BJ (cell line): ENCODE measurements at regions not wholly inside any gene's neighbourhood (a gene's known extent, or its start where the extent isn't known, plus 50 kb on each side); places are given as distances from the start of the nearest gene placed in this dataset.

Experiments used
- CTCF ChIA-PET: fragments of 350-600 bp; formaldehyde crosslinking; extraction: SDS; loops from one replicate; lab custom pipeline; 2021; ENCODE audit warnings: antibody characterized with exemption, inconsistent platforms; lab: Yijun Ruan, JAX
- POLR2A ChIA-PET: fragments of 300-600 bp; sonication (Branson Sonifier 250); formaldehyde crosslinking; extraction: SDS; loops from one replicate; lab custom pipeline; 2021; ENCODE audit warnings: antibody characterized with exemption; lab: Charles Lee
- DNase-seq: peaks from one replicate; pipeline ENCODE4 v3.0.0-alpha.2; 2011; ENCODE audit warnings: low read depth
- H3K27me3 ChIP-seq: 2 replicates; pipeline ENCODE4 v1.6.0; 2011; ENCODE audit warnings: low read length; ENCODE audit not compliant: control insufficient read depth, insufficient read depth
- H3K36me3 ChIP-seq: 2 replicates; pipeline ENCODE4 v1.5.1; 2011; ENCODE audit warnings: low read length; ENCODE audit not compliant: control insufficient read depth, insufficient read depth
- H3K4me3 ChIP-seq: 2 replicates; pipeline ENCODE4 v1.5.1; 2011; ENCODE audit warnings: low read depth, mild to moderate bottlenecking, control low read depth, low read length
- TF ChIP-seq, protein P1 (sequence below): IDR thresholded peaks from 2 replicates; pipeline ENCODE4 v1.5.1; 2011; ENCODE audit warnings: low read depth, mild to moderate bottlenecking, control low read depth, inconsistent platforms, low read length, moderate library complexity; ENCODE audit not compliant: insufficient read depth

DNA sequence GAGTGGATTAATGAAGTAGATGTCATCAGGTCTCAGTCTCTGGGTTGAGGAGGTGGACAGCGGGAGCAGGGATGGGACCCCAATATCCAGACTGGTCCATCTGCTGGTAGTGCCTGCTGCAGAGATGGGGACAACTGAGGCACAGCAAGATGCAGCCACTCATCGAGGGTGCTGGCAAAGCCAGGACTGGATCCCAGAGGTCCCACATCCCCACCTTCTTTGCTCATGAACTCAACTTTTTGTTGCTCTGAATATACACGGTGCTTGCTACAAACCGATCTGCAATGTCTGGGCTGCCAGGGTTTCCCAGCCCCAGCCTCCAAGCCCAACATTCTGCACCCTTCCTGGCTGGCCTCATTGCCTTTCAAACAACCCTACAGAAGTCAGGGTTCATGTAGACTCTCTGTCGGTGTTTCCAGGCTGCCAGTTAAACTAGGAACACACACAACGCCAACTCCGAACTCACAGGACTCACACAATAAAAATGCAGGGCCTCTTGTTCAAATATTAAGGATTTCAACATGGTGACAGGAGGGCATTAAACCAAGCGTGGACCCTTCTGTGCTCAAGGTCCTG, 168.2 kb downstream of the MN1 start:
- no peak overlapping the region for H3K4me3 ChIP-seq
- peaks cover 4% of the 10 kb centered on the region for H3K27me3 ChIP-seq
- ChIA-PET CTCF (no interaction called here), POLR2A (no interaction called here)
- DNase-seq, result no peak
- TF ChIP-seq, protein P1, sequence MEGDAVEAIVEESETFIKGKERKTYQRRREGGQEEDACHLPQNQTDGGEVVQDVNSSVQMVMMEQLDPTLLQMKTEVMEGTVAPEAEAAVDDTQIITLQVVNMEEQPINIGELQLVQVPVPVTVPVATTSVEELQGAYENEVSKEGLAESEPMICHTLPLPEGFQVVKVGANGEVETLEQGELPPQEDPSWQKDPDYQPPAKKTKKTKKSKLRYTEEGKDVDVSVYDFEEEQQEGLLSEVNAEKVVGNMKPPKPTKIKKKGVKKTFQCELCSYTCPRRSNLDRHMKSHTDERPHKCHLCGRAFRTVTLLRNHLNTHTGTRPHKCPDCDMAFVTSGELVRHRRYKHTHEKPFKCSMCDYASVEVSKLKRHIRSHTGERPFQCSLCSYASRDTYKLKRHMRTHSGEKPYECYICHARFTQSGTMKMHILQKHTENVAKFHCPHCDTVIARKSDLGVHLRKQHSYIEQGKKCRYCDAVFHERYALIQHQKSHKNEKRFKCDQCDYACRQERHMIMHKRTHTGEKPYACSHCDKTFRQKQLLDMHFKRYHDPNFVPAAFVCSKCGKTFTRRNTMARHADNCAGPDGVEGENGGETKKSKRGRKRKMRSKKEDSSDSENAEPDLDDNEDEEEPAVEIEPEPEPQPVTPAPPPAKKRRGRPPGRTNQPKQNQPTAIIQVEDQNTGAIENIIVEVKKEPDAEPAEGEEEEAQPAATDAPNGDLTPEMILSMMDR, result no peak
- H3K36me3 ChIP-seq, result no peaks in the 10 kb centered on the region

DNA sequence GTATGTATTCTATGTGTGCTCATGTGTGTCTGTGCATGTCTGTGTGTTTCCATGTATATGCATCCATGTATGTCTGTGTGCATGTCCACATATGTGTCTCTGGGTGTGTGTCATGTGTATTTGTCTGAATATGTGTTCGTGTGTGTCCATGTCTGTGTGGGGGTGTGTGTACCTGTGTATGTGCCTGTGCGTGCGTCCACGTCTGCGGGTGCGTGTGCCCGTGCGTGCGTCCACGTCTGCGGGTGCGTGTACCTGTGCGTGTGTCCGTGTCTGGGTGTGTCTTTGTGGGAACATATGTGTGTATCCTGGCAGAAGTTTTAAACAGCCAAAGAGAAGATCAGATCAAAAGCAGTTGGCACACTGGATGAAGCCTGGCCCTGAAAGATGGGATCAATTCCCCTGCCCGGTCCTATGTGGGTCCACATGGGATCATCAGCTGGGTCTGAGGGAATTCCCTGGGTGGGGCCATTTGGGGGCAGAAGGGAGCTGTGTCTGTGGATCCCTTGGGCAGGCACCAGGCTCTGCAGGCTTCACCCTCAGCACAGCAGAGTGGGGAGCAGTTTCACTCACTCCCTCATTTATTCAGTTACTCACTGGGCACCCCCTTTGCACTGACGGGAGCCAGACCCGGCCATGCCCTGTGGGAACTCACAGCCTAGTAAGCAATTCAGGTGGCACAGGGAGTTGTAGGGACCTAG, 167.4 kb downstream of the MN1 start:
- CTCF ChIA-PET, result no interaction called here
- H3K4me3 ChIP-seq, result no peak overlapping the region

DNA sequence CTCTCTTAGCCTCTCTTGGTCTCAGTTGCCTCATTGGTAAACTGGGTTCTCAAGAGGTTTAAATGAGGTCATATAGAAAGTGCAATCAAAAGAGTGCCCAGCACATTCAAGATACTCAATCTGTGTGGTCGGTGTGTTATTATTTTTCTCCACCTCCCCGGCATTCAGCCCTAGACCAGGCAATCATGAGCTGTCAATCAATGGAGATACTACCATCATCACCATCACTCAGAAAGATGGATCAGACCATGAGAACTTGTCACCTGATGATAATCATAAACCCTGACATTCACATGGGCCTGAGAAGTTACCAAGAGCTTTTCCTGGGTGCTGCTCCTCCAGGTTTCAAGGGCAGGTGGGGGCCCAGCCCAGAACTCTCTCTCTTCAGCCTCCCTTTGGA, 166.1 kb downstream of the MN1 start:
- TF ChIP-seq, protein P1, result no peak
- Histone ChIP-seq H3K4me3 (no peak overlapping the region), H3K27me3 (peaks cover 4% of the 10 kb centered on the region), H3K36me3 (no peaks in the 10 kb centered on the region)
- POLR2A ChIA-PET, result no interaction called here
- DNase-seq, result no peak
- CTCF ChIA-PET, result interaction anchor here (1.0 kb wide), 1 partner anchor 166 kb away, joined by 3 read pairs; no protein-coding TSS in a partner anchor

More for the DNA sequence above, 167.4 kb downstream of the MN1 start:
- TF ChIP-seq, protein P1, result no peak
- H3K27me3 ChIP-seq, result peaks cover 4% of the 10 kb centered on the region
- no peaks in the 10 kb centered on the region for H3K36me3 ChIP-seq
- DNase-seq, result no peak
- POLR2A ChIA-PET, result no interaction called here

DNA sequence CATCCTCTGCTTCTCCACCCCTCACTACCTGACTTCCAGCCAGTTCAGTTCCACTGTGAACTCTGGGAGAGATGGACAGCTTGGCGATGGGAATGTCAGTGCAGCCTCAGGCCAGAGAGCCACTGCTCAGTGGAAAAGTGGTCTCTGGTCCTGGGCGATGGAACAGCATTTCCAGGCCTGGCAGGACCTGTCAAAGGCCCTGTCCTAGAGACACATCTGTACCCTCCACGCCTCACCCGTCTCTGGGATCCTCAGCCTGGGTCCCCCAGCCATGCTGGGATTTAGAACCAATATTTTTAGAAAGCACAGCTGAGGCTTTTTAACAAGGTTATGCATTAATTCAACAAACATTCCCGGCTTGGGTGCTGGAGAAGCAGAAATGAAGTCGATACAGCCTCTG, 165.7 kb downstream of the MN1 start:
- ChIA-PET POLR2A (no interaction called here), CTCF (interaction anchor here (1.0 kb wide), 1 partner anchor 166 kb away, joined by 3 read pairs; no protein-coding TSS in a partner anchor)
- TF ChIP-seq, protein P1, result no peak
- no peak for DNase-seq
- H3K36me3 ChIP-seq, result no peaks in the 10 kb centered on the region
- no peak overlapping the region for H3K4me3 ChIP-seq
- peaks cover 4% of the 10 kb centered on the region for H3K27me3 ChIP-seq

DNA sequence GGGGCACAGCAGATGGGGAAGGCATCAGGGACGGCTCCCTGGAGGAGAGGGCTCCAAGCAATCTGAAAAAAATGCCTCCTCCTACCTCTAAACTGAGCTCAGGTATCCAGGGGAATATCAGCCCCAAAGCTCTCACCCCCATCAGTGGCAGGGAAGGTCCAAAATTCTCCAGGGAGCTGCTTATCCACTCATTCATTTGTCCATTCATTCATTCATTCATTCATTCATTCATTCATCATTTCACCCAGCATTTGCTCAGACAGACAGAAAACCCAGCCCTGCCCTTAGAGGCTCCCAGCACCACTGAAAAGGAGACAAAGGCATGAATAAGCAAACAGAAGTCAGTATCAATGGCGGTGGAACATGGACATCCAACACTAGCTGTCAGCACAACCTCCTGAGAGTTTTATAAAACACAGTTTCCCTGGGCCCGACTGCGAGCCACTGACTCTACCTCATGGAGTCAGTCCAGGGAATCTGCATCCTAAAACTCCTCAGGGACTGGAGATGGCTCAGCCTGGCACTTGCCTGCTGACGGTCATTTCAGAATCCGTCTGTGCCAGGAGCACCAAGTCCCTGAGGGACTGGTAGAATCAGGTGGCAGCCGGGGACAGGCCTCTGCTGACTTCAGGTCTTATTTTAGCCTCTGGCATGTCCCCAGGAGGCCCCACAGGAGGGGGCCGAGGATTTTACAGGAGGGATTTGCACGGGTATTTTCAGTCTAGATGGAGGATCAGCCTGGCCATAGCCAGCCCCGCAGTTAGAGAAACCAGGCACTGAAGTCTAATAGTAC, 164.6 kb downstream of the MN1 start:
- TF ChIP-seq, protein P1, result no peak
- H3K27me3 ChIP-seq, result peaks cover 4% of the 10 kb centered on the region
- DNase-seq, result no peak
- H3K36me3 ChIP-seq, result no peaks in the 10 kb centered on the region
- POLR2A ChIA-PET, result no interaction called here
- CTCF ChIA-PET, result no interaction called here
- H3K4me3 ChIP-seq, result no peak overlapping the region
